SK-N-MC (cell line): ENCODE measurements at regions not wholly inside any gene's neighbourhood (a gene's known extent, or its start where the extent isn't known, plus 50 kb on each side); places are given as distances from the start of the nearest gene placed in this dataset.

Experiments used
- DNase-seq: peaks from one replicate; pipeline ENCODE4 v3.0.0-alpha.2; 2011; ENCODE audit warnings: low read depth, low spot score
- H3K27ac ChIP-seq: fragments of 200-600 bp; sonication (generic); 2 replicates; pipeline ENCODE4 v1.5.1; 2016; ENCODE audit warnings: mixed run types
- H3K36me3 ChIP-seq: fragments of 200-600 bp; sonication (generic); 2 replicates; pipeline ENCODE4 v1.6.1; 2017; ENCODE audit warnings: antibody characterized with exemption, low read length, mixed read lengths; ENCODE audit not compliant: insufficient read depth
- H3K4me3 ChIP-seq: fragments of 200-600 bp; sonication (generic); 2 replicates; pipeline ENCODE4 v1.5.1; 2016
- H3K9ac ChIP-seq: fragments of 200-600 bp; sonication (generic); 2 replicates; pipeline ENCODE4 v1.8.0; 2017; ENCODE audit warnings: mixed run types, mixed read lengths; ENCODE audit not compliant: insufficient read length
- H3K9me3 ChIP-seq: fragments of 200-600 bp; sonication (generic); 2 replicates; pipeline ENCODE4 v1.6.1; 2017; ENCODE audit warnings: low read depth, mild to moderate bottlenecking, antibody characterized with exemption, low read length, moderate library complexity, mixed read lengths
- EZH2 ChIP-seq: fragments of 200-600 bp; sonication (generic); IDR thresholded peaks from one replicate; pipeline ENCODE4 v1.6.1; 2017; ENCODE audit warnings: antibody characterized with exemption
- FOXP2 ChIP-seq: optimal IDR thresholded peaks from 2 replicates; pipeline ENCODE3; 2011; ENCODE audit warnings: mild to moderate bottlenecking, moderate library complexity; ENCODE audit not compliant: insufficient read depth; ENCODE audit errors: extremely low read length, control extremely low read depth
- POLR2AphosphoS5 ChIP-seq: IDR thresholded peaks from 2 replicates; pipeline ENCODE4 v1.6.1; 2012; ENCODE audit warnings: mild to moderate bottlenecking, low read depth, low read length, borderline replicate concordance

GRCh38 chr2:123864416-123864815 is 160.7 kb upstream of the CNTNAP5 start:
- Histone ChIP-seq H3K4me3 (no peak overlapping the region), H3K27ac (no peak overlapping the region), H3K9me3 (no peaks in the 10 kb centered on the region), H3K36me3 (no peaks in the 10 kb centered on the region), H3K9ac (no peak overlapping the region)
- no peak for TF ChIP-seq POLR2AphosphoS5
- no peak for TF ChIP-seq FOXP2
- TF ChIP-seq EZH2, result no peak
- DNase-seq, result no peak

- no peaks in the 10 kb centered on the region for H3K9me3 ChIP-seq
- H3K4me3 ChIP-seq, result no peak overlapping the region
- no peak for TF ChIP-seq EZH2
- no peak for TF ChIP-seq POLR2AphosphoS5
- no peak for TF ChIP-seq FOXP2
- no peaks in the 10 kb centered on the region for H3K36me3 ChIP-seq
- H3K9ac ChIP-seq, result no peak overlapping the region
- no peak for DNase-seq
- no peak overlapping the region for H3K27ac ChIP-seq
These were observed 154.7 kb upstream of the CNTNAP5 start for GRCh38 chr2:123870206-123870880.

GRCh38 chr2:123870881-123871276 is 154.2 kb upstream of the CNTNAP5 start:
- Histone ChIP-seq H3K9ac (no peak overlapping the region), H3K36me3 (no peaks in the 10 kb centered on the region), H3K27ac (no peak overlapping the region), H3K4me3 (no peak overlapping the region), H3K9me3 (no peaks in the 10 kb centered on the region)
- DNase-seq, result no peak
- no peak for TF ChIP-seq EZH2
- no peak for TF ChIP-seq POLR2AphosphoS5
- no peak for TF ChIP-seq FOXP2

GRCh38 chr2:123890148-123890547 is 134.9 kb upstream of the CNTNAP5 start:
- Histone ChIP-seq H3K9me3 (no peaks in the 10 kb centered on the region), H3K4me3 (no peak overlapping the region), H3K36me3 (no peaks in the 10 kb centered on the region), H3K27ac (no peak overlapping the region), H3K9ac (no peak overlapping the region)
- TF ChIP-seq EZH2, result no peak
- no peak for TF ChIP-seq POLR2AphosphoS5
- no peak for TF ChIP-seq FOXP2
- DNase-seq, result no peak

- no peak for DNase-seq
- no peaks in the 10 kb centered on the region for H3K9me3 ChIP-seq
- TF ChIP-seq EZH2 (no peak), POLR2AphosphoS5 (no peak), FOXP2 (no peak)
These were observed 130.9 kb upstream of the CNTNAP5 start for GRCh38 chr2:123894167-123894566.

GRCh38 chr2:123895651-123896050 is 129.4 kb upstream of the CNTNAP5 start:
- no peak for TF ChIP-seq EZH2
- TF ChIP-seq POLR2AphosphoS5, result no peak
- no peak for TF ChIP-seq FOXP2
- H3K36me3 ChIP-seq, result no peaks in the 10 kb centered on the region
- no peak for DNase-seq
- H3K4me3 ChIP-seq, result no peak overlapping the region
- no peak overlapping the region for H3K27ac ChIP-seq
- no peak overlapping the region for H3K9ac ChIP-seq
- no peaks in the 10 kb centered on the region for H3K9me3 ChIP-seq

More at GRCh38 chr2:123894167-123894566, 130.9 kb upstream of the CNTNAP5 start:
- Histone ChIP-seq H3K36me3 (no peaks in the 10 kb centered on the region), H3K4me3 (no peak overlapping the region), H3K27ac (no peak overlapping the region), H3K9ac (no peak overlapping the region)

- DNase-seq, result no peak
- Histone ChIP-seq H3K4me3 (no peak overlapping the region), H3K36me3 (no peaks in the 10 kb centered on the region), H3K9ac (no peak overlapping the region), H3K9me3 (no peaks in the 10 kb centered on the region), H3K27ac (no peak overlapping the region)
- TF ChIP-seq FOXP2 (no peak), POLR2AphosphoS5 (no peak)
These were observed 123.8 kb upstream of the CNTNAP5 start for GRCh38 chr2:123901256-123901655.

- Histone ChIP-seq H3K36me3 (no peaks in the 10 kb centered on the region), H3K9me3 (no peaks in the 10 kb centered on the region), H3K4me3 (no peak overlapping the region), H3K9ac (no peak overlapping the region), H3K27ac (no peak overlapping the region)
- TF ChIP-seq POLR2AphosphoS5, result no peak
- no peak for DNase-seq
These were observed 118.7 kb upstream of the CNTNAP5 start for GRCh38 chr2:123906361-123906760.

GRCh38 chr2:123908522-123908921 is 116.6 kb upstream of the CNTNAP5 start:
- no peak overlapping the region for H3K4me3 ChIP-seq
- TF ChIP-seq EZH2, result no peak
- TF ChIP-seq POLR2AphosphoS5, result no peak
- TF ChIP-seq FOXP2, result no peak
- no peak overlapping the region for H3K9ac ChIP-seq
- H3K9me3 ChIP-seq, result no peaks in the 10 kb centered on the region
- DNase-seq, result no peak
- H3K27ac ChIP-seq, result no peak overlapping the region
- H3K36me3 ChIP-seq, result no peaks in the 10 kb centered on the region

GRCh38 chr2:123912171-123912570 is 112.9 kb upstream of the CNTNAP5 start:
- Histone ChIP-seq H3K9me3 (no peaks in the 10 kb centered on the region), H3K4me3 (no peak overlapping the region), H3K36me3 (no peaks in the 10 kb centered on the region), H3K27ac (no peak overlapping the region), H3K9ac (no peak overlapping the region)
- DNase-seq, result no peak
- no peak for TF ChIP-seq EZH2
- TF ChIP-seq POLR2AphosphoS5, result no peak
- no peak for TF ChIP-seq FOXP2
